G401 (cell line): ENCODE measurements at regions not wholly inside any gene's neighbourhood (a gene's known extent, or its start where the extent isn't known, plus 50 kb on each side); places are given as distances from the start of the nearest gene placed in this dataset.
A peak's percentile ranks its signal among the peaks of the same experiment; 100 is the strongest.

Experiments used
- DNase-seq: peaks from one replicate; pipeline ENCODE4 v3.0.0-alpha.2; 2015; ENCODE audit warnings: low spot score
- in situ Hi-C: cut with HindIII; loops from 2 replicates; pipeline ENCODE4 v1.10.0; 2016; ENCODE audit warnings: low sequenced_read_pairs, mixed read lengths

- in situ Hi-C loops, result no loop called here
These were observed 400.5 kb downstream of the SHANK2 start for GRCh38 chr11:70851907-70852306.

GRCh38 chr11:70853068-70853769, 399.2 kb downstream of the SHANK2 start:
- in situ Hi-C loops, result no loop called here
- no peak for DNase-seq

More at GRCh38 chr11:70851907-70852306, 400.5 kb downstream of the SHANK2 start:
- no peak for DNase-seq

GRCh38 chr11:70853770-70854108, 398.6 kb downstream of the SHANK2 start:
- in situ Hi-C loops, result no loop called here
- DNase-seq, result no peak

GRCh38 chr11:70854201-70854600, 398.2 kb downstream of the SHANK2 start:
- in situ Hi-C loops, result no loop called here
- DNase-seq, result no peak

GRCh38 chr11:70854901-70855556, 397.3 kb downstream of the SHANK2 start:
- DNase-seq, result peak; percentile 50
- in situ Hi-C loops, result no loop called here

- no peak for DNase-seq
- in situ Hi-C loops, result no loop called here
These were observed 394.5 kb downstream of the SHANK2 start for GRCh38 chr11:70857894-70858293.

GRCh38 chr11:70859180-70859579, 393.2 kb downstream of the SHANK2 start:
- in situ Hi-C loops, result no loop called here
- DNase-seq, result no peak

- in situ Hi-C loops, result no loop called here
- no peak for DNase-seq
These were observed 391.5 kb downstream of the SHANK2 start for GRCh38 chr11:70860888-70861287.

GRCh38 chr11:70861559-70861958, 390.8 kb downstream of the SHANK2 start:
- in situ Hi-C loops, result no loop called here
- no peak for DNase-seq

GRCh38 chr11:70862093-70862492, 390.3 kb downstream of the SHANK2 start:
- DNase-seq, result no peak
- in situ Hi-C loops, result no loop called here

GRCh38 chr11:70863186-70863585, 389.2 kb downstream of the SHANK2 start:
- DNase-seq, result no peak
- in situ Hi-C loops, result no loop called here

- DNase-seq, result no peak
- in situ Hi-C loops, result no loop called here
These were observed 388.4 kb downstream of the SHANK2 start for GRCh38 chr11:70863993-70864392.

- in situ Hi-C loops, result no loop called here
- DNase-seq, result no peak
These were observed 387.0 kb downstream of the SHANK2 start for GRCh38 chr11:70865356-70865755.

- no peak for DNase-seq
- in situ Hi-C loops, result no loop called here
These were observed 385.5 kb downstream of the SHANK2 start for GRCh38 chr11:70866834-70867233.

GRCh38 chr11:70867281-70868047, 384.9 kb downstream of the SHANK2 start:
- in situ Hi-C loops, result no loop called here
- no peak for DNase-seq

- no peak for DNase-seq
- in situ Hi-C loops, result no loop called here
These were observed 384.0 kb downstream of the SHANK2 start for GRCh38 chr11:70868341-70868885.

- DNase-seq, result no peak
These were observed 383.3 kb downstream of the SHANK2 start for GRCh38 chr11:70869054-70869453.

GRCh38 chr11:70871881-70872280, 380.5 kb downstream of the SHANK2 start:
- peak; percentile 8 for DNase-seq
- in situ Hi-C loops, result no loop called here

More at GRCh38 chr11:70869054-70869453, 383.3 kb downstream of the SHANK2 start:
- in situ Hi-C loops, result no loop called here

- no peak for DNase-seq
- in situ Hi-C loops, result no loop called here
These were observed 380.1 kb downstream of the SHANK2 start for GRCh38 chr11:70872299-70872698.
